HCEC 1CT (cell line): ENCODE measurements at regions not wholly inside any gene's neighbourhood (a gene's known extent, or its start where the extent isn't known, plus 50 kb on each side); places are given as distances from the start of the nearest gene placed in this dataset.

Source experiments
- DNase-seq: peaks from one replicate; pipeline ENCODE4 v3.0.0-alpha.2; 2017

DNA sequence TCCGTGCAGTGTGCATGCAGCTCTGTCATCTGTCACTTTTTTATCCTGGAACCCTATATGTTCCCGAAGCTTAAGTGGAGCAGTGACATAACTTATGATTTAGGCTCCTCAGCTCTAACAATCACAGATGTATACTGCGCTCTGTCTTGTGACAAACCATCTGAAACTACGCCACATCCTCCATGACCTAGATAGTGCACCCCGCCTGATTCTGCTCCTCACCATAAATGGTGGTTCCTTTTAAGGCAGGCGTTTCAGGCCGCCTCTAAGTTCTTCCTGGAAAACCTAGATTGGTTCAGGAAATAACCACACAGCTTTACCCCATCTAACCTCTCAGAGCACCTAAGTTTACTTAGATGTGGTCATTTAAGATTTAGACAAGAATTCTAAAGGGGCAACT is 372.0 kb downstream of the CDH10 start:
- no peak for DNase-seq

DNA sequence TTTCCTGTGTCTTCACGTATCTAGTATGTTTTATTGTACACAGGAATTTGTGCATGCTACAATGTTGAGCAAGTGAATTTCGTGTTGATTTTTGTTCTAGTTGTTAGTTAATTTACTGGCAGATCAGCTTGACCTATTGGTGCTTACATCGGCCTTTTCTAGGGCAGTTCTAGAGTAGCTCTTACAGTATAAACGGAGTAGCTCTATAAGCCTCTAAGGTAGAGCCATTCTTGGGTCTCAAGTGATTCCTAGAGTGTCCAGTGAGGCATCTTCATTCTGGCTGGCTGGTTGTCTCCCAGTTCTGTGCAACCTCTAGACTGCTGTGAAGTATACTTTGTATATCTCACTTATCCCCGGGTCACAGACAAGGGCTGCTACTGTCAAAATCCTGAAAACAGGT is 364.6 kb downstream of the CDH10 start:
- no peak for DNase-seq

GRCh38 chr5:24281818-24282217 is 363.0 kb downstream of the CDH10 start:
- no peak for DNase-seq

GRCh38 chr5:24289582-24290335 is 355.0 kb downstream of the CDH10 start:
- DNase-seq, result no peak

GRCh38 chr5:24290536-24290935 is 354.2 kb downstream of the CDH10 start:
- DNase-seq, result no peak

GRCh38 chr5:24291916-24292315 is 352.9 kb downstream of the CDH10 start:
- DNase-seq, result no peak

GRCh38 chr5:24294333-24294732 is 350.4 kb downstream of the CDH10 start:
- DNase-seq, result no peak

DNA sequence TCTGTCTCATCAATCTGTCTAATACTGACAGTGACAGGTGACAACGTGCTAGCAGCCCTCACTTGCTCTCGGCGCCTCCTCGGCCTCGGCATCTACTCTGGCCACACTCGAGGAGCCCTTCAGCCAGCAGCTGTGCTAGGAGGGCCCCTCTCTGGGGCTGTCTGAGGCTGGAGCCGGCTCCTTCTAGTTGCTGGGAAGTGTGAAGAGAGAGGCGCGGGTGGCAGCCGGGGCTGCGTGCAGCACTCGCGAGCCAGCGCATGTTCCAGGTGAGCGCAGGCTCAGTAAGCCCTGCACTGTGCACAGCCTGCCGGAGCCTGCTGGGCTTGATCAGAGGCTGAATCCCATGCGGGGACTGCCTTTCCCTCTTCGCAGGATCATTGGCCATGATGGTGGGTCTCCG is 330.7 kb downstream of the CDH10 start:
- DNase-seq, result no peak

GRCh38 chr5:24320643-24321042 is 324.1 kb downstream of the CDH10 start:
- DNase-seq, result no peak

- DNase-seq, result no peak
These were observed 319.4 kb downstream of the CDH10 start for GRCh38 chr5:24325306-24325832.

- DNase-seq, result no peak
These were observed 313.2 kb downstream of the CDH10 start for GRCh38 chr5:24331531-24331930.

GRCh38 chr5:24347158-24347557 is 297.6 kb downstream of the CDH10 start:
- DNase-seq, result no peak

DNA sequence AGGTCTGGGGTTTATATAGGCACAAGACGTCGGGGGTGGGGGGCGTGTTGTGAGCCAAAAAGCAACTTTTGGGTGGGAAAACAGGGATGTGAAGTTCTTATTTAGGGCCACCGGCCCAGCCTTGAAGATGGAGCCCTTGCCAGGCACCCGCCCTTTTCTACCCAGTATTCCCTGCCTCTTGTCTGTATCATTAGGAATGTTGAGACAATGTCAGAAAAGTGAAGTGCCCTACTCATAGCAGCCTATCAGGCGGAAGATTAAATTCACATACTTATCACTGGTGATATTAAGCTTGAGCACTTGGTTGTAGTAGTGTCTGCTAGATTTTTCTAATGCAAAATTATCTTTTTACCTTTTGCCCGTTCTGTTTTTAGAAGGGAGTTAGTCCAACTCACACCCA is 293.5 kb downstream of the CDH10 start:
- DNase-seq, result no peak

DNA sequence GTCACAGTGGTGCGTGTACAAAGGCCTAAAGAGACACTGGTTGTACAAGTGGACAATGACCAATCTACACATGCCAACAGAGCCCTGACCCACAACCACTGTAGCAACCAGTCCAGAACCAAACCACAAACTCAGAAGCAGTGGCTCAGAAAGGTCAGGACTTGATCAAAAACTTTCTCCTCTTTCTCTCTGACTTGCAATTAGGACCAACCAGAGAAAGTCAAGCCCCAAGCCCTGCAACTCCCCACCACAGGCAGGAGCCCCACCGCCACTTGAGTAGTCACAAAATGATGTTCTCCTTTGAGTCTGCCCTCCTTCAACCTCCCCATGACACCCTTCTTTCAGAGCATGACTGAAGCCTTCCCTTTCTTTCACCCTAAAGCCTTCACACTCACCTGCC is 291.8 kb downstream of the CDH10 start:
- no peak for DNase-seq

- DNase-seq, result no peak
These were observed 291.2 kb downstream of the CDH10 start for GRCh38 chr5:24353611-24354010.

- DNase-seq, result no peak
These were observed 280.8 kb downstream of the CDH10 start for GRCh38 chr5:24363789-24364481.

DNA sequence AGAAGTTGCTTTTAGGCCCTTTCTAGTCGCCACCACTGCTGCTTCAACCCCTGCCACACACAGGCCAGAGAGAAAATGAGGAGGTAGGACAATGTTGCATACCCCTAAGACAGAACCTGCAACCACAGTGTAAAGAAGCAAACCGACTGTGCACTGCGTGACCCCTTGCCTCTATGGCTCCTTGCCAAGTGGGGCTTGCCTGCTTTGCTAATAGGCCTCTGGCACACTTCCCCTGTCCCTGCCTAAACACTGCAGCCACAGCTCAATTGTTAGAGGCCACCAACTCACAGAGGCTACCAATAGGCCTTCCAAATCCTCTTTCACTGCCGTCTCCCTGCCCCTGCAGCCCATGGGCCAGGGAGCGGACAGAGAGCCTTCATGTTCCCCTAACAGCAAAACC is 280.1 kb downstream of the CDH10 start:
- DNase-seq, result no peak

DNA sequence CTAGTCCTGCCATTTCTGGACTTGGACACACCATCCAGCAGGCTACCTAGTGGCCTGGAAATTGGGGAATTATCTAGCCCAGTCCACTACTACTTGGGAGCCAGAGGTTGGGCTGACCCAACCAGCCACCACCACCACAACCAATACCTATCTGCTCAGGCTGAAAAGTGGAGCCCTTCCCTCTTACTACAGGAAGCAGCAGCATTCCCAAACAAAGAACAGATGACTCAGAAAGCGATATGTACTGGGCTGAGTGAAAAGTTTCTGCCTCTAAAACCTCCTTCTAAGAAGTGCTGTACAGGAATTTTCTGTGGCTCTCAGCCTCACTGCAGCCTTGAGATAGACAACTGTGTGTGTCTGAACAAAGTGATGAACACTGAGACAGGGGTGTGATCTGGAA is 279.4 kb downstream of the CDH10 start:
- no peak for DNase-seq

DNA sequence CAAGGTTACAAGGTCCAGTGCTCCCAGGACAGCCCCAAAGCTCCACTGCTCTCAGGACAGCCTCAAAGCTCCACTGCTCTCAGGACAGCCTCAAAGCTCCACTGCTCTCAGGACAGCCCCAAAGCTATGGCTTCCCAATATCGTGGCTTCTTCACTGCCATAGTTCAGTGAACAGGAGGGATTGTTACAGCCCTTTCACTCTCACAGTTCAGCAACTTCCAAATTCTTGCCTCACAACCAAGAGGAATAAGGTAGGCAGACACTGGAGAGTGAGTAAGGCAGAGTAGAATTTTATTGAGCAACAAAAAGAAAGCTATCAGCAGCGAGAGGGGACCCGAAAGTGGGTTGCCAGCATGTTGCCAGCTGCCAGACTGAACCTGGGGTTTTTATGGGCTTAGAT is 277.6 kb downstream of the CDH10 start:
- DNase-seq, result no peak

DNA sequence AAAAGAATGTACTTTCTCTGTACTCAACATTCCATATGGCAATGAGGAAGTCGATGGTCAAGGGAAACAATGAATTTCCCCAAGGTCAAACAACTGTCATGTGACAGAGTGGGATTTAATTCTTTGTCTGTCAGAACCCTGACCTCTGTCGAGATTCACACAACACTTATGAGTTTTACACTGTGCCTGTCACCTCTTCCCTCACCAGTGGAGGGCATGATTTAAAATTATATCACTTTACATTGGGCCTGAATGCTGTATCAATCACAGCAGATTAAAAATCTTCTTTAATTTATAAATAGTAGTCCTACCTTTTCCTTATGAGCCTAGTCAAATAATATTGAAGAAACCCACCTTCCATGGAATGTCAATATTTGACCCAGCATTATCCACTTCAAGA is 276.7 kb downstream of the CDH10 start:
- no peak for DNase-seq

DNA sequence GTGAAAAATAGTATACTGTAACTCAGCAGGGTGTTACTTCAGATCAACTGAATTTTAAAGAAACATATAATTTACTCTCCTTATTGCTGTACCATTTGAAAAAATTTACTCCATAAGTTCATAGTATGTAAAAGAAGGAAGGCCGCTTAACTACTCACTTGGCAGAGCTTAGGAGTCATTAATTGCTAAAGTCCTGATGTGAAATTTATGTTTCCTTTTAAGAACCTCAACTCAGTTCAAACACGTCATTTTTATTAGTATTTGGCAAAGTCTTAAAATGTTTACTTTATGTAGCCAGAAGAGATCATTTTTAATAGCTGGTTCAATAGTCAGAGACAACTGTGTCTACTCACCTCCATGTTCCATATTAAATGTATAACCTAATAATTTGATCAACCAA is 268.6 kb downstream of the CDH10 start:
- no peak for DNase-seq

DNA sequence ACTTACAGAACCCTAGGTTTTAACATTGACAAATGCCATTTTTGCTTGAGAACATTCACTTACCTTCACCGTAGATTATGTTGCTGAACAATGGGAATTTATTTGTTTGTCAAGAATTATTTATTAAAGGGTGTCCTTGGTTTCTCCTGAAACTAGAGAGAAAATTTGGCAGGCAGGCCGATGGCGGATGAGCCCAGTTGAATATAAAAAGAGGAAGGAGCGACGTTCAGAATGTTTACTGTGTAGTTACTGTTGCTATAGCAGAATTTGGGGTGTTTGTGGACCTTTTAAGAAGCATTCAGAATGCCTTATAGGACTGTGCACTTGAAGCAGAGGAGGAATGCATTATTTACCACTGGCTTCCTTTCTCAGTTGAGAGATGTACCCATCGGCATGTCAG is 268.2 kb downstream of the CDH10 start:
- no peak for DNase-seq

DNA sequence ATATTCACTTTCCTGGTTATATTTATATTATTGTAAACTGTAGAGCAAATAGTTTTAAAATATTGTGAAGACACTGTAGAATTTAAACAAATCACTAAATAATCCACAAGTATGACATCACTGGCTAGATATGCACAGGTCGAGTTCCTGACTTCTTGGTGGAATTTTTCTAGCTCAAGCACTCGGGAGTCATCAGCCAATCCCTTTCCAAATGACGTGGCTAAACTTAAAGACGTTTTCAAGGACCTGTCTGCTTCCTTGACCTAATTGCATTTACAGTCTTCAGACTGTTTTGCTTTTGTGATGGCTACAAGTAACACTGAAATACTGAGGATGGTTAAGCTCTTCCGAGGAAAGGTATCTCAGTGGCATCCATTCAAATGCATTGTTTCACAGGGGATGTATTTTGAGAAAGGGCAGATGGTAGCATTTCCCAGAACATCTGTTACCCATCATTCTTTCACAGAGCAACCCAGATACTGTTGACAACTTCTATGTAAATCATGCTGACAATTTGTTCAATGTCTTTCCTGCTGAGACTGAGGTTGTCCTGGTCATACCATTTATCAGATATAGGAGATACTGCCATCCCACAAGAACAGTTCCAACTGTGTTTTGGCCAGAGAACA is 262.8 kb downstream of the CDH10 start:
- no peak for DNase-seq

- no peak for DNase-seq
These were observed 259.7 kb downstream of the CDH10 start for GRCh38 chr5:24385070-24385469.
